Ishikawa (cell line): ENCODE measurements at regions not wholly inside any gene's neighbourhood (a gene's known extent, or its start where the extent isn't known, plus 50 kb on each side); places are given as distances from the start of the nearest gene placed in this dataset.

Experiments
- CEBPB ChIP-seq: IDR thresholded peaks from 2 replicates; pipeline ENCODE4 v1.6.1; 2012
- CREB1 ChIP-seq: IDR thresholded peaks from 2 replicates; pipeline ENCODE4 v1.6.1; 2012; ENCODE audit warnings: low read depth
- EGR1 ChIP-seq: IDR thresholded peaks from 2 replicates; pipeline ENCODE4 v1.6.1; 2012
- EP300 ChIP-seq: IDR thresholded peaks from 2 replicates; pipeline ENCODE4 v1.6.1; 2012; ENCODE audit warnings: borderline replicate concordance
- FOXM1 ChIP-seq: IDR thresholded peaks from 2 replicates; pipeline ENCODE4 v1.6.1; 2012; ENCODE audit warnings: low read depth, borderline replicate concordance
- NFIC ChIP-seq: IDR thresholded peaks from 2 replicates; pipeline ENCODE4 v1.6.1; 2012
- RAD21 ChIP-seq: IDR thresholded peaks from 2 replicates; pipeline ENCODE4 v1.6.1; 2012; ENCODE audit warnings: low read depth
- REST ChIP-seq: IDR thresholded peaks from 2 replicates; pipeline ENCODE4 v1.6.1; 2012; ENCODE audit warnings: low read depth, mild to moderate bottlenecking
- TAF1 ChIP-seq: IDR thresholded peaks from 2 replicates; pipeline ENCODE4 v1.6.1; 2012; ENCODE audit warnings: low read depth, mild to moderate bottlenecking
- TCF12 ChIP-seq: IDR thresholded peaks from 2 replicates; pipeline ENCODE4 v1.6.1; 2012; ENCODE audit warnings: low read depth
- TEAD4 ChIP-seq: IDR thresholded peaks from 2 replicates; pipeline ENCODE4 v1.6.1; 2012
- YY1 ChIP-seq: IDR thresholded peaks from 2 replicates; pipeline ENCODE4 v1.6.1; 2012; ENCODE audit warnings: low read depth
- ZBTB7A ChIP-seq: IDR thresholded peaks from 2 replicates; pipeline ENCODE4 v1.6.1; 2012; ENCODE audit warnings: low read depth
- TF ChIP-seq, protein P1 (sequence below): IDR thresholded peaks from 2 replicates; pipeline ENCODE4 v1.6.1; 2012
- TF ChIP-seq, protein P2 (sequence below): IDR thresholded peaks from 2 replicates; pipeline ENCODE4 v1.6.1; 2012

DNA sequence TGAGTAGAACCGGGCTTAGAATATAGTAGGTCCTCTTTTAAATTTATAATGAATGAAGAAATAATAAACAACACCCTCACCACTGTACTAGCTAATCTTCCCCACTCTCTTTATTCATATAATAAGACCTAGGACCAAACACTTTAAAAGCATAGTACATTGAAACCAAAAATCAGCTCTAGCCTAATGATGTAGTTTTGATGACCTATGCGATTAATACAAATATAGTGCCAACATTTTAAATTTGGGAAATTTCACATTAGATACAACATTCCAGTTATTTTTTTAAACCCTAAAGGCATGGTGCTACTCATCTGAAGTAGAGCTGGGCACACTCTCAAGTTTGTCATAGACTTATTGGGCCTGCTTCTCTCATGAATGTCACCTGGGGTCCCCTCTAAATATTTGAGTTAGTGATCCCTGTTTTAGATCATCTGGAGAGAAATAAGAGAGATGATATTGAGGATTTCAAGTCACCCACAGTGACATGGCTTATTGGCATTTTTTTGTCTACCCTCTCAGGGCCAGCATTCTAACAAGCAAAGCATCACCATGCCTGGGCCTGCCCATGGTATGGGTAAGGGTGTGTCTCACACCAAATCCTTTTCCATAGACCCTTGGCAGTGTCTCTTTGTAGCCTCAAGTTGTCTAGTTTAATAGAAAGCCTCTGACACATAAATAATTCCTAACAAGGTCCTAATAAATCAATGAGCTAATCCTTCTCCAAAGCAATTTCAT, 319.8 kb downstream of the HIVEP2 start:
- no peak for TF ChIP-seq NFIC
- no peak for TF ChIP-seq REST
- TF ChIP-seq CEBPB = no peak
- TF ChIP-seq TEAD4 = no peak

- TF ChIP-seq FOXM1 (no peak), CREB1 (no peak), ZBTB7A (no peak), YY1 (no peak), EP300 (no peak), EGR1 (no peak), TAF1 (no peak), CEBPB (no peak), TEAD4 (no peak), TCF12 (no peak), REST (no peak), NFIC (no peak)
- TF ChIP-seq, protein P1, sequence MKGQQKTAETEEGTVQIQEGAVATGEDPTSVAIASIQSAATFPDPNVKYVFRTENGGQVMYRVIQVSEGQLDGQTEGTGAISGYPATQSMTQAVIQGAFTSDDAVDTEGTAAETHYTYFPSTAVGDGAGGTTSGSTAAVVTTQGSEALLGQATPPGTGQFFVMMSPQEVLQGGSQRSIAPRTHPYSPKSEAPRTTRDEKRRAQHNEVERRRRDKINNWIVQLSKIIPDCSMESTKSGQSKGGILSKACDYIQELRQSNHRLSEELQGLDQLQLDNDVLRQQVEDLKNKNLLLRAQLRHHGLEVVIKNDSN = no peak
Measured at GRCh38 chr6:142627474-142627873, 317.5 kb downstream of the HIVEP2 start.

GRCh38 chr6:142631517-142632385, 313.2 kb downstream of the HIVEP2 start:
- no peak for TF ChIP-seq YY1
- TF ChIP-seq CEBPB = no peak
- TF ChIP-seq, protein P1 = no peak
- TF ChIP-seq EP300 = no peak
- no peak for TF ChIP-seq EGR1
- TF ChIP-seq TCF12 = no peak

GRCh38 chr6:142633317-142633716, 311.7 kb downstream of the HIVEP2 start:
- TF ChIP-seq YY1 (no peak), CEBPB (no peak), RAD21 (no peak), REST (no peak), TAF1 (no peak), NFIC (no peak)

DNA sequence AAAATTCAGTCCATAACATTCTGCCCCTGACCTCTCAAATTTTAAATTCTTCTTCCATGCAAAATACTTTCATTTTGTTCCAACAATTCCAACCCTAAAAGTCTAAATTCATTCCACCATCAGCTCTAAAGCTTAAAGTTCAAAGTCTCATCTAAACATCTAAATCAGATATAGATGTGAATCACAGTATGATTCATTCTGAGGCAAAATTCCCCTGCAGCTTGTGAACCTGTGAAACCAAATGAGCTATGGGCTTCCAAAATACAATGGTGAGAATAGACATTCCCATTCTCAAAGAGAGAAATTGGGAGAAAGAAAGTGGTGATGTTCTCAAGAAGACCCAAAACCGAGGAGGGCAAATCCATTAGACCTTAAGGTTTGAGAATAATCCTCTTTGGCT, 309.8 kb downstream of the HIVEP2 start:
- TF ChIP-seq CREB1 (no peak), ZBTB7A (no peak), TEAD4 (no peak), YY1 (no peak), CEBPB (no peak), FOXM1 (no peak), REST (no peak), NFIC (no peak)
- TF ChIP-seq, protein P2, sequence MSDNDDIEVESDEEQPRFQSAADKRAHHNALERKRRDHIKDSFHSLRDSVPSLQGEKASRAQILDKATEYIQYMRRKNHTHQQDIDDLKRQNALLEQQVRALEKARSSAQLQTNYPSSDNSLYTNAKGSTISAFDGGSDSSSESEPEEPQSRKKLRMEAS = no peak
